Small intestine (tissue), 7 donors: ENCODE measurements at regions not wholly inside any gene's neighbourhood (a gene's known extent, or its start where the extent isn't known, plus 50 kb on each side); places are given as distances from the start of the nearest gene placed in this dataset.

ENCODE experiments used
- DNase-seq, 2 donors: peaks; one replicate each; pipeline versions ENCODE4 v3.0.0 to v3.0.0-alpha.2; 2013
- FAIRE-seq: peaks from 2 replicates; lab custom pipeline; 2012; peaks lifted over from hg19 to GRCh38; lab: Jason Lieb, UNC
- H3K27ac ChIP-seq, 3 donors: one replicate each; pipeline ENCODE4 v1.5.1; 2013; ENCODE audit warnings: low read length in 2 of 3, mild to moderate bottlenecking in 2 of 3, control low read depth in 1 of 3, inconsistent platforms in 1 of 3, low read depth in 1 of 3, moderate library complexity in 1 of 3
- H3K27me3 ChIP-seq, 3 donors: one replicate each; pipeline ENCODE4 v1.6.1; 2013; ENCODE audit warnings: low read length in 3 of 3, inconsistent platforms in 1 of 3; ENCODE audit not compliant: control insufficient read depth in 3 of 3, insufficient read depth in 3 of 3
- H3K36me3 ChIP-seq, 3 donors: one replicate each; pipeline ENCODE4 v1.6.1; 2013; ENCODE audit warnings: low read length in 3 of 3, inconsistent platforms in 1 of 3, low read depth in 1 of 3, mild to moderate bottlenecking in 1 of 3, moderate library complexity in 1 of 3; ENCODE audit not compliant: control insufficient read depth in 3 of 3, insufficient read depth in 2 of 3
- H3K4me1 ChIP-seq, 3 donors: one replicate each; pipeline ENCODE4 v1.6.1; 2013; ENCODE audit warnings: low read length in 2 of 3, inconsistent platforms in 1 of 3, low read depth in 1 of 3, mild to moderate bottlenecking in 1 of 3, moderate library complexity in 1 of 3; ENCODE audit not compliant: control insufficient read depth in 3 of 3, insufficient read depth in 2 of 3
- H3K4me3 ChIP-seq, 3 donors: one replicate each; pipeline ENCODE4 v1.5.1; 2013; ENCODE audit warnings: low read length in 3 of 3, control low read depth in 1 of 3, inconsistent platforms in 1 of 3, low read depth in 1 of 3, mild to moderate bottlenecking in 1 of 3, moderate library complexity in 1 of 3
- H3K9me3 ChIP-seq, 2 donors: one replicate each; pipeline ENCODE4 v1.6.1; 2013; ENCODE audit warnings: low read depth in 1 of 2, low read length in 1 of 2; ENCODE audit not compliant: control insufficient read depth in 2 of 2, insufficient read depth in 1 of 2
- WGBS, 3 donors: extraction: QIAGEN DNeasy Blood & Tissue Kit; methylation state at CpG; one replicate each; pipeline ENCODE4 v1.1.7; 2013; 5-methylcytosine and 5-hydroxymethylcytosine counted together
- donor health status: healthy with polysubstance abuse.
- donor health status: control.
- donor health status: control.
- donor health status: Bipolar disorder and iron deficiency.
- donor health status: healthy.

- Histone ChIP-seq H3K36me3 (no peaks in the 10 kb centered on the region), H3K27me3 (no peaks in the 10 kb centered on the region), H3K4me1 (no peaks in the 10 kb centered on the region), H3K27ac (no peak overlapping the region), H3K4me3 (no peak overlapping the region), H3K9me3 (peaks cover 0 to 6% of the 10 kb centered on the region in 2 donors)
- 93 to 96% (median 94%) methylated on average over 2 of the region's 2 CpGs for WGBS, 3 donors
- FAIRE-seq (no peak), DNase-seq (no peak)
Measured at GRCh38 chr2:166627893-166628292, 133.8 kb upstream of the SCN7A start.

GRCh38 chr2:166625670-166626069 is 131.6 kb upstream of the SCN7A start:
- Histone ChIP-seq H3K27me3 (no peaks in the 10 kb centered on the region), H3K36me3 (no peaks in the 10 kb centered on the region), H3K4me3 (no peak overlapping the region), H3K9me3 (peaks cover 0 to 6% of the 10 kb centered on the region in 2 donors), H3K4me1 (no peaks in the 10 kb centered on the region), H3K27ac (no peak overlapping the region)
- WGBS, 3 donors, result 90 to 94% (median 94%) methylated on average over 1 of the region's 1 CpG
- DNase-seq (no peak), FAIRE-seq (no peak)

- no peak for DNase-seq
- no peak for FAIRE-seq
Measured at GRCh38 chr2:166614503-166614902, 120.5 kb upstream of the SCN7A start.

GRCh38 chr2:166614029-166614428 is 120.0 kb upstream of the SCN7A start:
- Histone ChIP-seq H3K9me3 (no peaks in the 10 kb centered on the region), H3K36me3 (no peaks in the 10 kb centered on the region), H3K27me3 (peaks cover 0 to 1% (median 0%) of the 10 kb centered on the region in 3 donors), H3K4me3 (no peak overlapping the region), H3K27ac (no peak overlapping the region), H3K4me1 (no peaks in the 10 kb centered on the region)
- WGBS, 3 donors, result 26 to 50% (median 30%) methylated on average over 4 of the region's 4 CpGs
- FAIRE-seq (no peak), DNase-seq (no peak)

More at GRCh38 chr2:166614503-166614902, 120.5 kb upstream of the SCN7A start:
- Histone ChIP-seq H3K4me3 (no peak overlapping the region), H3K36me3 (no peaks in the 10 kb centered on the region), H3K4me1 (no peaks in the 10 kb centered on the region), H3K27ac (no peak overlapping the region), H3K9me3 (no peaks in the 10 kb centered on the region), H3K27me3 (peaks cover 0 to 1% (median 0%) of the 10 kb centered on the region in 3 donors)

- H3K27ac ChIP-seq, result no peak overlapping the region
- WGBS, 3 donors, result 44 to 70% (median 60%) methylated on average over 1 of the region's 1 CpG
- DNase-seq, result no peak
- FAIRE-seq, result no peak
- H3K36me3 ChIP-seq, result no peaks in the 10 kb centered on the region
- no peak overlapping the region for H3K4me3 ChIP-seq
- no peaks in the 10 kb centered on the region for H3K9me3 ChIP-seq
- peaks cover 0 to 1% (median 0%) of the 10 kb centered on the region in 3 donors for H3K27me3 ChIP-seq
- no peaks in the 10 kb centered on the region for H3K4me1 ChIP-seq
Measured at GRCh38 chr2:166613226-166613625, 119.2 kb upstream of the SCN7A start.

GRCh38 chr2:166612214-166612613 is 118.2 kb upstream of the SCN7A start:
- DNase-seq (no peak), FAIRE-seq (no peak)
- no peak overlapping the region for H3K4me3 ChIP-seq

GRCh38 chr2:166610913-166611305 is 116.9 kb upstream of the SCN7A start:
- Histone ChIP-seq H3K36me3 (no peaks in the 10 kb centered on the region), H3K27me3 (peaks cover 0 to 1% (median 0%) of the 10 kb centered on the region in 3 donors), H3K4me3 (no peak overlapping the region), H3K9me3 (no peaks in the 10 kb centered on the region), H3K27ac (no peak overlapping the region), H3K4me1 (no peaks in the 10 kb centered on the region)
- 65 to 84% (median 70%) methylated on average over 5 of the region's 5 CpGs for WGBS, 3 donors
- no peak for FAIRE-seq
- DNase-seq, result no peak

More at GRCh38 chr2:166612214-166612613, 118.2 kb upstream of the SCN7A start:
- no peaks in the 10 kb centered on the region for H3K4me1 ChIP-seq
- no peak overlapping the region for H3K27ac ChIP-seq
- WGBS, 3 donors, result 27 to 70% (median 48%) methylated on average over 6 of the region's 6 CpGs
- H3K36me3 ChIP-seq, result no peaks in the 10 kb centered on the region
- H3K27me3 ChIP-seq, result peaks cover 0 to 1% (median 0%) of the 10 kb centered on the region in 3 donors
- no peaks in the 10 kb centered on the region for H3K9me3 ChIP-seq

- peaks cover 0 to 1% (median 0%) of the 10 kb centered on the region in 3 donors for H3K27me3 ChIP-seq
- no peaks in the 10 kb centered on the region for H3K36me3 ChIP-seq
- no peaks in the 10 kb centered on the region for H3K4me1 ChIP-seq
- FAIRE-seq (no peak), DNase-seq (no peak)
- no peak overlapping the region for H3K4me3 ChIP-seq
- no peaks in the 10 kb centered on the region for H3K9me3 ChIP-seq
- WGBS, 3 donors, result 25 to 72% (median 51%) methylated on average over 28 of the region's 28 CpGs
- no peak overlapping the region for H3K27ac ChIP-seq
Measured at GRCh38 chr2:166610180-166610912, 116.3 kb upstream of the SCN7A start.
